SH-SY5Y (cell line): ENCODE measurements at regions not wholly inside any gene's neighbourhood (a gene's known extent, or its start where the extent isn't known, plus 50 kb on each side); places are given as distances from the start of the nearest gene placed in this dataset.

Experiments
- GATA2 ChIP-seq: IDR thresholded peaks from 2 replicates; pipeline ENCODE4 v1.6.1; 2011; ENCODE audit warnings: mild to moderate bottlenecking, low read depth, low read length
- GATA3 ChIP-seq: IDR thresholded peaks from 2 replicates; pipeline ENCODE4 v1.6.1; 2011; ENCODE audit warnings: low read depth, mild to moderate bottlenecking, low read length, moderate library complexity

- TF ChIP-seq GATA2 (no peak), GATA3 (no peak)
Observed at GRCh38 chr12:46449316-46449715, 76.7 kb upstream of the SLC38A2 start.

- TF ChIP-seq GATA3, result no peak
- no peak for TF ChIP-seq GATA2
Observed at GRCh38 chr12:46446645-46447044, 74.1 kb upstream of the SLC38A2 start.

- TF ChIP-seq GATA2 (no peak), GATA3 (no peak)
Observed at GRCh38 chr12:46445551-46446235, 73.1 kb upstream of the SLC38A2 start.

- no peak for TF ChIP-seq GATA2
- no peak for TF ChIP-seq GATA3
Observed at GRCh38 chr12:46445093-46445492, 72.5 kb upstream of the SLC38A2 start.

- TF ChIP-seq GATA2 (no peak), GATA3 (no peak)
Observed at GRCh38 chr12:46443594-46444263, 71.2 kb upstream of the SLC38A2 start.

- TF ChIP-seq GATA3, result no peak
Observed at GRCh38 chr12:46442738-46443137, 70.2 kb upstream of the SLC38A2 start.

- no peak for TF ChIP-seq GATA3
- no peak for TF ChIP-seq GATA2
Observed at GRCh38 chr12:46442239-46442638, 69.7 kb upstream of the SLC38A2 start.

- TF ChIP-seq GATA3 (no peak), GATA2 (no peak)
Observed at GRCh38 chr12:46439793-46440511, 67.4 kb upstream of the SLC38A2 start.

- TF ChIP-seq GATA2 (no peak), GATA3 (no peak)
Observed at GRCh38 chr12:46438719-46439319, 66.2 kb upstream of the SLC38A2 start.

GRCh38 chr12:46438256-46438655 is 65.7 kb upstream of the SLC38A2 start:
- TF ChIP-seq GATA3 (no peak), GATA2 (no peak)

- TF ChIP-seq GATA3 (no peak), GATA2 (no peak)
Observed at GRCh38 chr12:46437469-46437868, 64.9 kb upstream of the SLC38A2 start.

- TF ChIP-seq GATA2 (no peak), GATA3 (no peak)
Observed at GRCh38 chr12:46436747-46437146, 64.2 kb upstream of the SLC38A2 start.

GRCh38 chr12:46435625-46436024 is 63.1 kb upstream of the SLC38A2 start:
- TF ChIP-seq GATA2 (no peak), GATA3 (no peak)

- TF ChIP-seq GATA2 (no peak), GATA3 (no peak)
Observed at GRCh38 chr12:46435029-46435428, 62.5 kb upstream of the SLC38A2 start.

GRCh38 chr12:46433829-46434228 is 61.3 kb upstream of the SLC38A2 start:
- TF ChIP-seq GATA3, result no peak
- no peak for TF ChIP-seq GATA2
